GM12865 (cell line): ENCODE measurements at regions not wholly inside any gene's neighbourhood (a gene's known extent, or its start where the extent isn't known, plus 50 kb on each side); places are given as distances from the start of the nearest gene placed in this dataset.

Source experiments
- DNase-seq: peaks from one replicate; pipeline ENCODE4 v3.0.0; 2010; ENCODE audit warnings: low read depth
- H3K4me3 ChIP-seq: 2 replicates; pipeline ENCODE4 v1.5.1; 2011; ENCODE audit warnings: mild to moderate bottlenecking, low read depth, low read length, control low read depth
- TF ChIP-seq, protein P1 (sequence below): IDR thresholded peaks from 2 replicates; pipeline ENCODE4 v1.5.1; 2011; ENCODE audit warnings: low read length, control low read depth, low read depth, inconsistent platforms; ENCODE audit not compliant: insufficient read depth; ENCODE audit errors: missing control alignments

- DNase-seq: no peak
- TF ChIP-seq, protein P1, sequence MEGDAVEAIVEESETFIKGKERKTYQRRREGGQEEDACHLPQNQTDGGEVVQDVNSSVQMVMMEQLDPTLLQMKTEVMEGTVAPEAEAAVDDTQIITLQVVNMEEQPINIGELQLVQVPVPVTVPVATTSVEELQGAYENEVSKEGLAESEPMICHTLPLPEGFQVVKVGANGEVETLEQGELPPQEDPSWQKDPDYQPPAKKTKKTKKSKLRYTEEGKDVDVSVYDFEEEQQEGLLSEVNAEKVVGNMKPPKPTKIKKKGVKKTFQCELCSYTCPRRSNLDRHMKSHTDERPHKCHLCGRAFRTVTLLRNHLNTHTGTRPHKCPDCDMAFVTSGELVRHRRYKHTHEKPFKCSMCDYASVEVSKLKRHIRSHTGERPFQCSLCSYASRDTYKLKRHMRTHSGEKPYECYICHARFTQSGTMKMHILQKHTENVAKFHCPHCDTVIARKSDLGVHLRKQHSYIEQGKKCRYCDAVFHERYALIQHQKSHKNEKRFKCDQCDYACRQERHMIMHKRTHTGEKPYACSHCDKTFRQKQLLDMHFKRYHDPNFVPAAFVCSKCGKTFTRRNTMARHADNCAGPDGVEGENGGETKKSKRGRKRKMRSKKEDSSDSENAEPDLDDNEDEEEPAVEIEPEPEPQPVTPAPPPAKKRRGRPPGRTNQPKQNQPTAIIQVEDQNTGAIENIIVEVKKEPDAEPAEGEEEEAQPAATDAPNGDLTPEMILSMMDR: no peak
- no peak overlapping the region for H3K4me3 ChIP-seq
Observed at GRCh38 chr1:30538226-30538992, 185.0 kb downstream of the MATN1 start.

DNA sequence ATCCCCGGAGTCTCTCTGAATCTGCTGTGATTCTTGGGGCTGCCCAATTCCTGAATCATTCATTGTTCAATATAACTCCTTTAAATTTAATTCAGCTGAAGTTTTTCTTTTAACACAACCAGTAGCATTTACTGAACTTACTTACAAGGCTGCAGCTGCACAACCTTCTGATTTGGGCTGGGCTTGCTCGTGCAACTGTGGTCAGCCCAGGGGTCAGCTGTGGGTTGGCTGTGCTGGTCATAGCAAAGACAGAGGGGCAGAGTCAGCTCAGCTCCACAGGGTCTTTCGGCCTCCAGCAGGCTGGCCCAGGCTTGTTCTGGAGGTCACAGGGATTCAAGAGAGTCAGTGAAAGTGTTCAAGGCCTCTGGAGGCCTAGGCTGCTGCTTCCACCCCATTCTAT is 186.1 kb downstream of the MATN1 start:
- DNase-seq: no peak
- TF ChIP-seq, protein P1: no peak
- H3K4me3 ChIP-seq: no peak overlapping the region

DNA sequence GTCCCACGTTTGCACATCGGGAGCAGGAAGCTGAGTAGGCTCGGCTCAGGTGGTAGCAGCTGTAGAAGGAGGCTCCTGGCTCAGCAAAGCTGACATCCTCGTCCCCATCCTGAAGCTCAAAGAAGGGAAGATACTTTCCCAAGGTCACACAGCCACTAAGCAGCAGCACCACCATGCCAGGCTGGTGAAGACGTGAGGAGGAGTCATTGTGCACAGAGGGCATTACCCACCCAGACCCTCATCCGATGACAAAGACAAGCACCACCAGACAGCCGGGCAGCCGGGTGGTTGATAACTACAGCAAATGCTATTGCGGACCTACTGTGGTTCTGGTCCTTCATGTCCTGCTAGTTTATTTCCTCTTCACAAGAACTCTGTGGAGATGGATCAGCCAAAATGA is 186.9 kb downstream of the MATN1 start:
- TF ChIP-seq, protein P1: no peak
- DNase-seq: no peak
- H3K4me3 ChIP-seq: no peak overlapping the region

GRCh38 chr1:30535595-30536325 is 187.6 kb downstream of the MATN1 start:
- TF ChIP-seq, protein P1: no peak

DNA sequence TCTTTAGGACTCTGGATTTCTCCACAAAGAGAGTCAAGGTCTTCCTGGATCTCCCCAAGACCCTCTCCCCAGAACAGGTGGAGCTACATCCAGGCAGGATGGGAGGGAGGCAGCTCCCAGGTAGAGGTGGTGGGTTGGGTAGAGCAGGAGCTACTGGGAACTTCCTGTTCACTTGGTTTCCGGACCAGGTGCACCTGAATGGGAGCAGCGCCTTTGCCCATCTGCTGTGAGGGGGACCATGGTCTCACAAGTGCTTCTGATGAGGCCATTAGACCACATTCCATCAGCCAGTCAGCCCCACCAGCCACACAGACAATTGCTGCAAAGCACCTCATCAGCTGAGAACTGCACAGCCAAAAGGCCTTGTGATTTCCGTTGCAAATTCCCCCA is 188.8 kb downstream of the MATN1 start:
- H3K4me3 ChIP-seq: no peak overlapping the region
- TF ChIP-seq, protein P1: no peak
- DNase-seq: no peak

More at GRCh38 chr1:30535595-30536325, 187.6 kb downstream of the MATN1 start:
- no peak for DNase-seq
- no peak overlapping the region for H3K4me3 ChIP-seq

GRCh38 chr1:30533796-30534550 is 189.4 kb downstream of the MATN1 start:
- no peak for DNase-seq
- TF ChIP-seq, protein P1: no peak
- no peak overlapping the region for H3K4me3 ChIP-seq
